ENCODE measurements at regions not wholly inside any gene's neighbourhood (a gene's known extent, or its start where the extent isn't known, plus 50 kb on each side); places are given as distances from the start of the nearest gene placed in this dataset.
"Not testable (repeated sequence)": the region's sequence is repeated elsewhere in the genome, so short reads cannot be mapped to it uniquely, and the experiment has no call there.

DNA sequence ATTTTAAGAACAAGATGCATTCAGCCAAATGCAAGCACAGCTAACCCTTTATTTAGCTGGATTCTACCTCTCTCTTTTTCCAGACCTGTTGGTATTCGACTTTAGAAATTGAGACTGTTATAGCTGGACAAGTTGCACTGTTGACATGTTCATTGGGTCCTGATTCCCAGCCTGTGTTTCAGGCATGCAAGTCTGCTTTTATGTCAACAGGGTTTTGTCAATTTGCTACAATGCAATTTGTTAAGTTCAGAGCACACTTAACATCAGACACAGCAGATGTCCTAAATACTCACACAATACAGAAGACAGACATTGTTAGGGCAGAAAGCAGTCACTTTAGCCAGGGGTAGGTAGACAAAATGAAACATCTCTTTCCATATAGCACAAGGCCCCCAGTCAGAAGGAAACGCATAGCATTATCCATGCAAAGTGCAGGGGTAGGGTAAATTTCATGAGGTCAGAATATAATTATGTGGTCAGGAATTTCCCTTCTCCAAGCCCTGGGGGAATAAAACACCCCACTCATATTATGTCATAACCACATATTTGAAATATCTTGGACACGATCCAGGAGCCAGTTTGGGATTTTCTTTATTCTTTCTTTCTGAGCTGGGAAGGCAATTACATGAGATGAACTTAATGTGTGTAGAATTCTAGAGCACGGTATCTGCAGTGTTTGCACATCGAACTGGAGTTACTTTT lies 504.1 kb downstream of the NTRK3 start:
- peak; percentile 26 for DNase-seq

DNA sequence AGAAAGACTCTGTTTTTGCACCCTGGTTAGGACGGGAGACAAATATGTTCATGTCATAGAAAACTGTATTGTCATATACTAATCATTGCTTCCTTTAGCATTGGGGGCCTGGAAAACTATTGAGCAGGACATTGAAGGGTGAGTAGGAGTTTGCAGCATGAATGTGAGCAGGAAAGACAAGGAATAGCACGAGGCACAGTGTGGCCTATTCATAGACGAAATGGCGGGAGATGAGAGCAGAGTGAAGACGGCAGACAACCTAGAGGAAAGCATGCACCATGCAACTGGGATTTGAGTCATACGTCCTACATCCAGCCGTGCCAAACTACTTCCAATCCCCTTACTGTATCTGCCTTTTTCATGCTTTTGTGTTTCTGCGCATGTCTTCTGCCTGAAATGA lies 508.1 kb downstream of the NTRK3 start:
- DNase-seq: no peak

DNA sequence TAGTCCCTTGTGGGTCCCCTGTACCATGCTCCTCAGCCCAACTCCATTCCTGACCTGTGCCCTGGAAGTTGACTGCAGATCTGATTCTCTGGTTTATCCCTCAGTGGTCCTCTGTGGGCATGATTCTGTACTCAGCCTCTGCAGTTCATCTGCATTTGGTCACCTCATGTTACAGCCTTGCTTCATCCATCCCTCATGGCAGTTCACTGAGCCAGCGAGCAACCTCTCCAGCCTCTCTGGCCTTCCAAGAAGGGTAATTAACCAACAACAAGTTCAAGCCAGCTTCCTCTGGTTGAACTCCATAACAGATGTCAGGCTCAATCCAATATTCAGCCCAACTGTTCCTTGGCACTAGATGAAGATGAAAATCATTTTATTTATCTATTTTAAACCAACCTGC lies 509.5 kb downstream of the NTRK3 start:
- no peak for DNase-seq

DNA sequence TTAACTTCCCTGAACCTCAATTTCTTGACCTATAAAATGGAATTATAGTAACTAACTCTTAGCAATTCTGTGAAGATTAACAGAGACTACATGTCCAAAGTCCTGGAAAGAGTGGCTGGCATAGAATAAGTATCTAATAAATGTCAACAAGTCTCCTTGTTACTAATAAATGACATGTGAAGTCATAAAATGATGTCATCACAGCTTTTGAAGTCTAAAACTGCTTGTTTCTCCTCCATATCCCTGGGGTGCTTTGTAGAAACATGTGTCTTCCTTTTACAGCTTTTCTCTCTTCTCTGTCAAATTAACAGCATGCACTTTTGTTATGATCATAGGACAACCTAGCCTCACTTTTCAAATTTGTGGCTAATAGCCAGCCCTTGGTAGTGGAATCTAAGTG lies 510.2 kb downstream of the NTRK3 start:
- DNase-seq: no peak

DNA sequence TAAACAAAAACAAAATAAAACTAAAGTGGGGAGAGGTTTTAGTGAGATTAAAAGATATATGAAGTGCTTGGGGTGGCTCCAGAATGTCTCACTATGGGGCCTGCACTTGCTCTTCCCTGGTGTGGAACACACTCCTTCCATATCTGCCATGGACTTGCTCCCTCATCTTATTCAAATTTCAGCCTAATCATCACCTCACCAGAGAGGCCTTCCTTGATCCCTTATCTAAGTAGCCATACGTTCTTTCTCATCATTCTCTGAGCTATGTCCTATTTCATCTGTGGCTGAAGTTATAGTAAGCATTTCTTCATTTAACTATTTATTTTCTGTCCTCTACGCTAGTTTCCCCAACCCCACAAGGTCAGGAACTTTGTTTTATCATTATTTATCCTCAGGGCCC lies 511.7 kb downstream of the NTRK3 start:
- no peak for DNase-seq

DNA sequence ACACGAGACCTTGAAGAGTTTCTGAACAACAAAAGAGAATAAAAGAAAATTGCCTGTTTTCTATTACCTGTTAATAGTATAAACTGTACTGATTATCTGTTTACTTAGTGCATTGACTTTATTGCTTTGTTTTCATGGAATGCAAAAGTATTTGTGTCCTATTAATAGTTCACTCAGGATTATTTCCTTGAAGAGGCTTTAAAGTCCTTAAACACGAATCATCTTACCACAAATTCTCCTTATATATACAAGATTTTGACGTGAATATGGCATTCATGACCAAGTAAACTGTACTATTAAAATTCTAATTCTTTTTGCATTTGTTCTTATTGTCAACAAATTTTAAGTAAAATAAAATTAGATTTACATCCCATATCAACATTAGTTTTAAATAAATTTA lies 513.0 kb downstream of the NTRK3 start:
- DNase-seq: no peak

DNA sequence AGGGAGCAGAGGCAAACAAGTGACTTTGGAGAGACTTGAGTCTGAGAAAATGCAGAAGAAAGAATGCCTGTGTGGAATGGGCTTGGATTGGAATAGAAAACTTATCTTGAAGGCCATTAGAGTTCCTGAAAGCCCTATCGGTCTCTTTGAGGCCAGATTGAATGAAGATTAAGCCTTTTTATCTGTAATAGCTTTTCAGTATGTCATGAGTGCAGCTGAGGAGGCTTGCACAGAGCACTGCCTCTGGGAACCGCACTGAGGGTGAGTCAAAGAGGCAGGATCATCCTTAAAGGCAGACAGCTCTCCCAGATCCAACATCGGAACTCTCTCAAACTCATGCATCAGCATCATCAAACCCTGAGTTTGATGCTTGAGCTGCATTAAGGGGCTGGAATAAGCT lies 515.2 kb downstream of the NTRK3 start:
- DNase-seq: no peak

DNA sequence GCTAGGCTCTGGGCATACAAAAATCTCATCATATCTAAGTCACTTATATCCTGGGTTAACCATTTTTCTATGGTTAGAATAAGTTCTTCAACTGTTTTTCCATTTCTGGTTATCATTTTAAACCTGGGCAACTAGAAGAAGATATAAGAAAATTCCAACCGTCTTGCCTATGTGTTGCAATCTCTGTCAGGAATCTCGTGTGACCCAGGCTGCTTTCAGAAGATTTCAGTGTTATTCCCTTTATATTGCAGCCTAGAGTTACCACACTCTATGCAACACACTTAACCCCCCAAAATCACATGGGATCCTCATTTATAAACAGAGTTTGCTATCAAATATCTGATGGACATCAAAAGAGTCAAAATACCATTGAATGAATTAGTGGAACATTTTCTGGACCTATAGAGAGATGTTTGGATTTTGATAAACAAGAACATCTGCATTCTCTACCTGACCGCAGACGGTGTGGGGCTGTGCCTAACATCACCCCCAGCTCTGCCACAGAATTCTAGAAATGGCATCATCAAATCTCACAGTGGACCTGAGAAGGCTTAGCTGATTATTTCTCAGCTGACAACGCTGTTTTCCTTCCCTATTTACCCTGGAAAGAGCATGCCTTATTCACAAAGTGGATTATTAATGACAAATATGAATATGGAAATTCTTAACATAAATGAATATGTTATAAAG lies 515.7 kb downstream of the NTRK3 start:
- DNase-seq: no peak

DNA sequence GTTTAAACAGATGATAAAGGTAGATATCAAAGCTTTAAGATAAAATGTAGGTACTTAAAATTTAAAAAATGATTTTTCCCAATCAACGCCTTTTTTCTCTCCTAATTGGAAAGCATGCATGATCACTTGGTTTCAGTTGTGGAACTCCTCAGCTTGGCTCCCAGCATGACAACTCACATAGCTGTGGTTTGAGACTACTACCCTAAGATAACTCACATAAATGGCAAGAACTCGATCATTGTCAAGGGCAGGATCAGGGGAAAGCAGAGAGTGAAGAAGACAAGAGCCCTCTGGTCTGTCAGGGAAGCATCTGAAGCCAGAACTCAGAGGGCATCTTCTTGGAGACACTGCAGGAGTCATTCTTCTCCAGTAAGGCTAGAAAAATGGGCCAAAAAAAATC lies 516.7 kb downstream of the NTRK3 start:
- no peak for DNase-seq

DNA sequence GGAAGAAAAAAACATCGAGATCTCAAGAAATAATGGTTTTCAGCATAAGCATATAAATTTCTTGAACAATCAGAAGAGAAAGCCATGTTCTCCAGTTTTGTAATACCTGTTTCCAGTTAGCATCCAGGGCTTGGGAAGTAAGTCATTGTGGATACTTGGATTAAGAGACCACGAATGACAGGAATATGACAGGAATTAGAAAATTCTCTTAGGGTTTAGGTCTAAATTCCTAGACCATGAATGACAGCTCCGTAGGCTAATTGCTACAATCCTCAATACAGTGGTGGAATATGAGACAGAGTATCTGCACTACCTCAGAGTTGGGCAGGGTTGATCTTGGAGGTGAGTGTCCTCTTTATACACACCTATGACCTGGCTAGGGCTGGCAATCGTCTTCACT lies 517.5 kb downstream of the NTRK3 start:
- DNase-seq: no peak

DNA sequence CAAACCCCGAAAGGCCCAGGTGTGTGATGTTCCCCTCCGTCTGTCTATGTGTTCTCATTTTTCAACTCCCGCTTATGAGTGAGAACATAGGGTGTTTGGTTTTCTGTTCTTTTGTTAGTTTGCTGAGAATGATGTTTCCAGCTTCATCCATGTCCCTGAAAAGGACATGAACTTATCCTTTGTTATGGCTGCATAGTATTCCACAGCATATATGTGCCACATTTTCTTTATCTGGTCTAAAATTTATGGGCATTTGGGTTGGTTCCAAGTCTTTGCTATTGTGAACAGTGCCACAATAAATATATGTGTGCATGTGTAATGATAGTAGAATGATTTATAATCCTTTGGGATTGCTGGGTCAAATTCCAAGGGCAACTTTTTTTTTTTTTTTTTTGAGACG lies 519.1 kb downstream of the NTRK3 start:
- not testable (repeated sequence) for DNase-seq

DNA sequence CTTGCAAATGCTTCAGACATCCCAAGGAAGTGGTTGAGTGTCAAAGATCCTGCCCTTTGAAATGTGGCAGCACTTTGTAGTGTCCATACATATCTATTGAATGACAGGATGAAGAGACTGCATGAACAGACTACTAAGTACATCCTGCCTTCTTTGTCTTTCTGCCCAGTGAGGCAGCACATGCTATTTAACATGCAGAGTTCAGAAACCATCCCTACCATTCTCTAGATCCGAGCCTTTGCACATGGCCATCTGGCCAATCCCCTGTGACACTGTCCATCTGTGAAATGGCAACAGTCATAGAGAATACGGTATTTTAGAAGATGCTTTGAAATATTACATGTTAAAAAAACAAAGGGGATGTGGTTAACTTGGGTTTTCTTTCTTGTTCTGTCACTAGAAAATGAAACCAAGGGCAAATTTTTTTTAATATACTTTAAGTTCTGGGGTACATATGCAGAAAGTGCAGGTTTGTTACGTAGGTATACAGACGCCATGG lies 519.6 kb downstream of the NTRK3 start:
- no peak for DNase-seq

DNA sequence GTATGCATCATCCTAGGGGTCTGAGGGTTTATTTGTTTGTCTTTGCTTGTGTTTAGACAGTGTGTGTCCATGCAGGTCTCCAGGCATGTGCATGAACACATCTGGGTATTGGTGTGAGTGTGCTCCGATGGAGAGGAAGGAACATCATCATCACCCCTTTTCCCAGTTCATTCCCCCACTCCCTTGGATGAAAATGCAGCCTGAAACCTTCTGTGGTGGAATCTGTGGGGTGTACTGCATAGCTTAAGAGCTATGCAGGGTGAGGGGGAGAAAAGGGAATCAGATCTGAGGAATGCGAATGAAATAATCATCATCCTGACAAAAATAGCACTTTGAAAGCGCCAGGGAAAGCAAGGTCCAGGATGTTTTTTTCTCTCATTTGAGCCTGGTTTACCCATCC lies 520.1 kb downstream of the NTRK3 start:
- DNase-seq: no peak

DNA sequence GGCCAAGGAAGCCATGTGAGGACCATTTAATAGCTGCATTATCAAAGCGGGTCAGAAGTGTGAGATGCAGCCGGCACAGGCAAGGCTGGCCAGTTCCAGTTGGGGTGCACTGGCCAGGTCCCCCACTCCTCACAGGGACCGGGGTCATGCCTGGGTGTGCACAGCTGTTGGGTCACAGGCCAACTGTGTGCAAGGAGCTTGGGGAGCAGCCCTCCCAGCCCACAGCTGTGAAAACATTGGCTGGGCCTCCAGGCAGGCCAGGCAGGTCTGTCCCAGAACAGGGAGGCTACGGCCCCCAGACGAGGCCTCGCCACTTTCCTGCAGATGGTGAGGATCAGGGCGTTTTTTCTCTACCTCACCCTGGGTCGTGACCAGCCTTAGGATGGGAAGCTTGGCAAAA lies 521.0 kb downstream of the NTRK3 start:
- no peak for DNase-seq

DNA sequence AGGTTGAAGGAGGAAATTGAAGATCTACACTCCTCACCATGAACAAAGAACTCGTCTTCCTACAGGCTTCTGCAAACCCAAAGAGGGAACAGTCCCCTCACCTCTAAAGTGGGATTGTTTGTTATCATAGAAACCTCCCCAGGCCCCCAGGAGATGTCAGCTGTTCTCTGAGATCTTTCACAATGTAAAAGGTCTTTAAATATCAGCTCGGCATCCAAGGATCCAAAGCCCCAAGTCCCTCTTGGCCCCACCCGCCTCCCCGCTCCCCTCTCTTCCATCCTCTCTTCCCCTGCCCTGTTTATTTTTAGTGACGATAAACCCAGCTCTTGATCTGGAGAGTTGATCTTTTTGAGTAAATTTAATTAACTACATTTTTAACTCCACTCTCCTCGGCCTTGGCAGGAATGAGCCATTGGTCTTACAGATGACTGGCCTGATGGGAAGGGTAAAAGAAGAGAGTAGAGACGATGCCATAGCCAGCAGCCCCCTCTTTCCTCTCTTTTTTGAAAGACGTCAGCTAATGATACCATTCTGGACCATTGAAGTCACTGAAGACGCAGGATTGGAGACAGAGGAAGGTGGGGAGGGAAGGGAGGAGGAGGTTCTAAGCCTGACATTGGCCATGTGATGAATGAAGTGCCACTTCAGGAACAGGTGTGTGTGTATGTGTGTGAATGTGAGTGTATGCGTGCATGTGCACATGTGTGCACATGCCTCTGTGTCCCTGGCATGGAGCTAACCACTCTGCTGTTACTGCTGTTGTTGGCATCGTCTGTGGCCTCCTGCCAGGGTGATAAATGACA lies 521.8 kb downstream of the NTRK3 start:
- DNase-seq: no peak

DNA sequence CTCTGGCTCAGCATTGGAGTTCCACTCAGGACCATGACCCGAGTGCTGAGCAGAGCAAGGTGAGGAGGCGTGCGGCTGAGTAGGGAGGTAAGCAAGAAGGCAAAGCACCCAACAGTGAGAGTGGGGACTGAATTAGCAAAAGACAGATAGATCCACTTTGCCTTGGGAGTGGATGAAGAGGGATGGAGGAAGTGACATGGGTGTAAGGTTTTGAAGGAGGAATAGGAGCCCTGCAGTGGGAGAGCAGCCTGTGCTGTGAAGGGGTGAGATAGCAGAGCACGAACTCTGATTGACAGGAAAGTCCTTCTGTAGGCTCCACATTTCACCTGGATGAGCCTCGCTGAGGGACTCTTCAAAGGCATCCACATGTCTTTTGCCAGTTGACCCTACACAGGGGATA lies 522.6 kb downstream of the NTRK3 start:
- DNase-seq: no peak

DNA sequence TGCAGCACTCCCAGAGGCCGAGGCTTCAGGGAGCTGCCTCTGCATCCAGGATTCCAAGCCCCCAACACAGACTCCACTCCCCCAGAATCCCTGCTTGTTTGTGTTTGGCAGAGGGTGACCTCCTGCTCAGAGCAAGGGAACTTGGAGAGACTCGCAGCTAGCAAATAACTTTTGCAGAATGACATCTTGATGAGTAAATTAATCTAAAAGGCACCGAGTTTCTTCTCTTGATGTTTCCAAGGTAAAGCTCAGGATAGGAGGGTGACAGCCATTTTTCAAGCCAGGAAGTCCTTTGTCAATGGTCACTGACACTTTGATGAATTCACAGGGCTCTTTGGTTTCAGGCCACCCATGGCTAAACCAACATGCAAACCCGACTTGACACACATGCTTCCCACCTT lies 523.0 kb downstream of the NTRK3 start:
- DNase-seq: no peak

DNA sequence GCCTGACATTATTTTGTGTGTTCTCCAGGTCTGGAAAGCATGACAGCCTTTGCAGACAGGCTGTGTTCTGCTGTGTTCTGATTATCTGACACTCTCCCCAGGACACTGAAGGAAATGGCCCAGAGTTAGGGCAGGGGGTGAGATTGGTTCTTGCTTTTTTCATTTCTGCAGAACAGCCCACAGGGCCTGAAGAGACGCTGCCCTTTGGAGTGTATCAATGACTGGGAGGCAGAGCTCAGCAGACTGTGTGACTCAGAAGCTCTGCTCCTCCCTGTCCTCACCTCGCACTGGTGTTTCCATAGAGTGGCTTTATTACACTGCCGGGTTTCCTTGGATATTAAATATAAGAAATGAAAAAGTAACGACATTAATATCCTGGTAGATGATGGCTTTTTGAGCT lies 523.6 kb downstream of the NTRK3 start:
- DNase-seq: no peak

DNA sequence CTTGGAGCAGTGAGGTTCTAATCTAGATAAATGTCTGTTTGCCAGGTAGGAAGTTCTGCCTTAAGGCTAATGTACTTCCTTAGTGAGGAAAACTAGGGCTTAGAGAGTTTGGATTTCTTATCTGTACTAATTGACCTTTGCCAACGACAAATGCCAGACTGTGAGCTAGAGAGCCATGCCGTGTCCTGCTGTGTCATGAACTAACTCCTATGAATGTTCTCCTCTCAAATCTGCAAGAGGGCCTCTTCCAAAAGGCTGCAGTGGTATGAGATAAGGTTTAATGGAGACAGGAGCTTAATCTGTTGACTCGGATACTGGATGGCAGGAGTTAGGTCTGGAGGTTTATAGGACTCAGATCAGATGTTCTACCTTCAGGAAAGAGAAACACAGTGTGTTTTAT lies 524.9 kb downstream of the NTRK3 start:
- no peak for DNase-seq

DNA sequence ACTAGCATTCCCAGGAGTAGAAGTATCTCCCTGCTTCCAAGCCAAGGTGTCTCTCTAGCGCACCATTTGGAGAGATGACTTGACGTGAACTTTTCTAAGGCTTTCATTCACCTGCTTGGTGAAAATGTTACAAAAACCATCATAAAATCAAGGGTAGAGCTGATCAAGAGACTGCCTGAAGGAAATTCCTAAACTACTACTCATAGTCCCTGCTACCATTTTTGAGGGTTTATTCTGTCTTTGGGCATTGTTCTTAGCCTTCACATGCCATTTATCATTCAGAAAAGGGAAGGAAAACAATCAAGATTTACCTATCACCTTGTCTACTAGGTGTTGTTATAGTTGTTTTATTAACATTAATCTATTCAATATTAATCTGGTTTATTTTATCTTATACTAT lies 525.8 kb downstream of the NTRK3 start:
- no peak for DNase-seq

DNA sequence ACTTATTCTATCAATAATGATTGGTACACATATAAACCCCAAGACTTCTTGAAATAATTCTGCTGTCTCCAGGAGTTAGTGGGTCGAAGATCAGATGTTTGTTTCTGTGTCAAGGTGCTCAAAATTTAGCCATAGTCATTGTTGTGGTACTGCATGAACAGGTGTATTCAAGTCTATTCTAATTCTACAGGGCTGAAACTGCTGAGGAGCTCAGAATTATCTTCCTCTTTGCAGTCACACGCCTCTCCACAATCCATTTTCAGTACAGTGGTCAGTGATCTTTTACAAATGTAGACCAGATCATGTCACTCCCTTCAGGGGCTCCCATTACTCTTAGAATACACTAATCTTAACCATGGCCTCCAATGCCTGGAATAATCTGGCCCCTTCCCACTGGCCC lies 527.5 kb downstream of the NTRK3 start:
- no peak for DNase-seq

DNA sequence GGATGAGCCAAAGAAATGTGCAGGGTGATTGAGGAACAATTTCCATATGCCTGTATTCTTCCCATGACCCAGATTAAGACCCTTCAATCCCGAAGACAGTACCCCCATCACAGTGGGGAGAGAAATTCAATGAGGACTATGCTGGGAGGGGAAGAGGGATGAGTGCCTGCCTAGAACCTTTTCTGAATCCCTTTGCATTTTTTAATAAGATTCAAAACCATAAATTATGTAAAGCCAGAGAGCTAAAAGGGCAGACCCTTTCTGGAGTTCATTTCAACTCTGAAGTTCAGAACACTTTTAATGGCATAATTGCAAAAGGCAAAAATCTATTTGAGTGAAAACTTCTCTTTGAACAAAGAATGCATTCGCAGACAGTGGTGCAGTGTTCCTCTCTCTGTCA lies 529.5 kb downstream of the NTRK3 start:
- no peak for DNase-seq

DNA sequence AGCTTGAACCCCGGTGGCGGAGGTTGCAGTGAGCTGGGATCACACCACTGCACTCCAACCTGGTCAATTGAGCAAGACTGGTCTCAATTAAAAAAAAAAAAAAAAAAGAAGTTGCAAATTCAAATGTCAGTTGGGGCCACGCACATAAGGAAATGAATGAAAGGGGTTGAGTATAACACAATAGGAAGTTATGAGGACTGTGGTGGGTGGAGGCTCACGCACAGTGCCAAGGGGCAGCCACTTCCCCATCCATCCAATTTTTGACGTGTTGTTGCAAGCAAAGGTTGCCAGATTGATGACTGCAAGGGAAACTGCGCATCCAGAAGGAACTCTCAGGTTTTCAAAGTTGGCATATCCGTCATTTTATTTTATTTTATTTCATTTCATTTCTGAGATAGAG lies 532.2 kb downstream of the NTRK3 start:
- DNase-seq: no peak

Measured in NCI-H1105 treated with DMSO at 0.1 percent for 48 hours (cell line).